GM12865 (cell line): ENCODE measurements at regions not wholly inside any gene's neighbourhood (a gene's known extent, or its start where the extent isn't known, plus 50 kb on each side); places are given as distances from the start of the nearest gene placed in this dataset.

Experiments used
- DNase-seq: peaks from one replicate; pipeline ENCODE4 v3.0.0; 2010; ENCODE audit warnings: low read depth
- H3K4me3 ChIP-seq: 2 replicates; pipeline ENCODE4 v1.5.1; 2011; ENCODE audit warnings: mild to moderate bottlenecking, low read depth, low read length, control low read depth
- TF ChIP-seq, protein P1 (sequence below): IDR thresholded peaks from 2 replicates; pipeline ENCODE4 v1.5.1; 2011; ENCODE audit warnings: low read length, control low read depth, low read depth, inconsistent platforms; ENCODE audit not compliant: insufficient read depth; ENCODE audit errors: missing control alignments

DNA sequence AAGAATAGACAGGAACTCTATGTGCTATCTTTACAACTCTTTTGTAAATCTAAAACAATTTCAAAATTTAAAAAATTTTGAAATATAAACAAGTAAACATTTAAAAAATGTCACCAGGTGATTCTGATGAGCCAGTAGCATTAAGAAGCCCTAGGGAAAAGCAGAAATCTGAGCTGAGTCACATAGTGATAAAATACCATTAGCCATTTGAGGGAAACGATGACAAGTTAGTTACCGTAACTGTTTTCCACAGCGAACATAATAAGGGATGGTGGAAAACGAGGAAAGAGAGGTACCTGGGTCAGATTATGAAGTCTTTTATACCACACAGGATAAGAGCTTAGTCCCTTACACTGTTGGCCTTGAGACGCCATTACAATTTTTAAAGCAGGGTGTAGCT, 55.5 kb downstream of the PRR15 start:
- H3K4me3 ChIP-seq, result no peak overlapping the region
- no peak for DNase-seq
- TF ChIP-seq, protein P1, sequence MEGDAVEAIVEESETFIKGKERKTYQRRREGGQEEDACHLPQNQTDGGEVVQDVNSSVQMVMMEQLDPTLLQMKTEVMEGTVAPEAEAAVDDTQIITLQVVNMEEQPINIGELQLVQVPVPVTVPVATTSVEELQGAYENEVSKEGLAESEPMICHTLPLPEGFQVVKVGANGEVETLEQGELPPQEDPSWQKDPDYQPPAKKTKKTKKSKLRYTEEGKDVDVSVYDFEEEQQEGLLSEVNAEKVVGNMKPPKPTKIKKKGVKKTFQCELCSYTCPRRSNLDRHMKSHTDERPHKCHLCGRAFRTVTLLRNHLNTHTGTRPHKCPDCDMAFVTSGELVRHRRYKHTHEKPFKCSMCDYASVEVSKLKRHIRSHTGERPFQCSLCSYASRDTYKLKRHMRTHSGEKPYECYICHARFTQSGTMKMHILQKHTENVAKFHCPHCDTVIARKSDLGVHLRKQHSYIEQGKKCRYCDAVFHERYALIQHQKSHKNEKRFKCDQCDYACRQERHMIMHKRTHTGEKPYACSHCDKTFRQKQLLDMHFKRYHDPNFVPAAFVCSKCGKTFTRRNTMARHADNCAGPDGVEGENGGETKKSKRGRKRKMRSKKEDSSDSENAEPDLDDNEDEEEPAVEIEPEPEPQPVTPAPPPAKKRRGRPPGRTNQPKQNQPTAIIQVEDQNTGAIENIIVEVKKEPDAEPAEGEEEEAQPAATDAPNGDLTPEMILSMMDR, result no peak

DNA sequence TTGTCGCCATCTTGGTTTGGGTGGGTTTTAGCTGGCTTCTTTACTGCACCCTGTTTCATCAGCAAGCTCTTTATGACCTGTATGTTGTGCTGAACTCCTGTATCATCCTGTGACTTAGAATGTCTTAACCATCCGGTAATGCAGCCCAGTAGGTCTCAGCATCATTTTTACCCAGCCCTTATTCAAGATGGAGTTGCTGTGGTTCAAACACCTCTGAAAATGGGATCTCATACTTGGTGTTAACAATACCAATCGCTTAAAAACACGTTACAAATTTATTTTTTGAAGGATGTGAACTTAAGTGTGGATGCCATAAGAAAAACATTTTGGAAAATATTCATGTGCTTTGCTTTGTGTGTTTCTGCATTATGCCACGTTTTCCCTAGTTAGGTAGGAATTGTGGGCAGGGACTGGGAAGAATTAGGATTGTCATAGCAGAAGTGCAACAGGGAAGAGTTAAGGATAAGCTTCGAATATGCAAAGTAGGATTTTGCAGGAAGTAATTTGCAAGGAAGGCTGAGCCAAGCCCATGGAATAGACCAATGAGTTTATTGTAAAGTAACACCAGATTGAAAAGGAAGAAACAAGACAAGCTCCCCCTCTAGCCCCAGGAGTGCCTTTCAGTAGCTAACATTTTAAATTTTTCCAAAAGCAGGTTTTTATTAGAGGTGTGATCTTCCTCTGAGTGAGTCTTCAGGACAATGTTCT, 56.4 kb downstream of the PRR15 start:
- DNase-seq, result no peak
- no peak overlapping the region for H3K4me3 ChIP-seq
- TF ChIP-seq, protein P1, result no peak

DNA sequence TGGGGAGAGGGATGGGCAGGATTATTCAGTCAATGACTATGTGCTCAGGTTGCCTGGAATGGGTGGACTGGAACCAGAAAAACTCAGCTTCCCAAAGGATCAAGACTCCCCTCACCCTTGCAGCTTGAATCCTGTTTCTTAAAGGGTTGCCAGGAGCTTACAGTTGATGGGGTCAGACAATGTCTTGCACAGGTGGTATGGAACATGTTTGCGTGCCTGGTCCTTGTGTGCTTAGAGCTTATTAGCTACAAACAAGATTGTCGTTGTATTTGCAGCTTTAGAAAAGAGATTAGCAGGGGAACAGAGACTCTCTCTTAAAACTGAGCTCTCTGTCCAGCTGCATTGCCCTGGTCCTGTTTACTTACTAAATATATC, 56.9 kb downstream of the PRR15 start:
- TF ChIP-seq, protein P1, result no peak
- DNase-seq, result no peak
- H3K4me3 ChIP-seq, result no peak overlapping the region

DNA sequence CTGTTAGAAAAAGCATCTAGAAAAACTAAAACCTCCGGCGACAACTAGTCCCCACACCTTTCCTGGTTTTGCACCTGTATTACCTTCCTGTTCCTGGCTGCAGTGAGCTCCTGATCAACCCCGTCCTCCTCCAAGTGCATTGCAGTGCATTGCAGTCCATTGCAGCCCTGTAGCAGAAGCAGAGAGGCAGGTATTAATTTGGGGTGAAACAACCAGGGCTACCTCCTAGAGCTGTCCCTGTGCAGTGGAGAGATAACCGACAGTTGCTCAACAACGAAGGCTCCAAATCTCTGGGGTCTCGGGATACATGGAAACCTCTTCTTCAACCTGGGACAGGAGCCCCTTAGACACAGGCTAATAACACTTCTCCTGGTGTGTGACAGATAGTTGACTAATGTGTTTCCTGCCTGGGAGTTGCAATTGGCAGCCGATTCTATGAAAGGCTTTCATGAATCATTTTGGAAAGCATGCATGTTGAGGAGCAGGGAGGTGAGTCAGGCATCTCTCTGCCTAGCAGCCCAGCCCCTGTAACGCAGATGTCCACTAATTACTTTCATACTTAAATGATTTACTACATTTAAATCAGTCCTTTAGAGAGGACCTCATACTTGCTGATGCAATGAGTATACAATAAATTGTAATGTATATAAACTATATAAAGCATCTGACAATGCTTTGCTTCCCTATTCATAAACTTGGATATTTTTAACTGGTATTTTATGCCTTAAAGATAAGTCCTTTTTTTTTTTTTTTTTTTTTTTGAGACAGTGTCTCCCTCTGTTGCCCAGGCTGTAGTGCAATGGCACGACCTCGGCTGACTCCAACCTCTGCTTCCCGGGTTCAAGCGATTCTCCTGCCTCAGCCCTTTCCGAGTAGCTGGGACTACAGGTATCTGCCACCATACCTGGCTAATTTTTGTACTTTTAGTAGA, 59.0 kb downstream of the PRR15 start:
- no peak for DNase-seq
- TF ChIP-seq, protein P1, result no peak

DNA sequence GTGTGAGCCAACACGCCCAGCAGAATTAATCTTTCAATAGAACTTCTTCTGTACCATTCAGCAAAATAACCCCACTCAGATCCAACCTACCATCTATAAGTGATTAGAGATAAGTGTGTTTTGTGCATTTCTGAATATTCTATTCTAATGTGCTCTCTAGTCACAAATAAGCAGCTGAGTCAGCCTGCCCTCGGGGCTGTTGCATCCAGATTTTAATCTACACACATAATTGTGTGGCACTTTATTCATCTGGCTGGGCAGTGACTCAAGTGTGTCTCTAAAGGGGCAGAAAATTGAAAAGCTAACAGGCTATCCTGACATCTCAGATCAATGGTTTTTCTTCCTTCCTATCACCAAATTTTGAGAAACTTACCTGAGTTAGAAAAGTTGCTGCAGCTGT, 60.3 kb downstream of the PRR15 start:
- TF ChIP-seq, protein P1, result no peak
- no peak overlapping the region for H3K4me3 ChIP-seq
- DNase-seq, result no peak

More for the DNA sequence above, 59.0 kb downstream of the PRR15 start:
- no peak overlapping the region for H3K4me3 ChIP-seq

DNA sequence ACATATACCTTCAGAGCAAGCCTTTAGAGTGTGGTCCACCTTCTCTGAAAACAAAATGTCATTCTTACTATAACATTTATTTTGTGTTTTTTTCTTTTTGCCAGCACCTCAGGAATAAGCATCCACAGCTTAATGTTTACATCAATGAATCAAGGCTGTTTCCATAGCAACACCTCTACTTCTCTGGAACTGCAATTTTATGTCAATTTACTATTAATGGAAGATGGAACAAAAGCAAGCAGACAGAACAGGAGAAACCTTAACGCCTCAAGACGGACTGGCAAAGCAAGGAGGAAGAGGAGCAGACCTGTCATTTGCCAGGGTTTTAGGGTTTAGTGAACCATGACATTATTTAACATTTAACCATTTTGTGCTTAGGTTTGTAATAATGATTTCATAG, 63.1 kb downstream of the PRR15 start:
- TF ChIP-seq, protein P1, result no peak
- DNase-seq, result no peak
- H3K4me3 ChIP-seq, result no peak overlapping the region
